ENCODE measurements at regions not wholly inside any gene's neighbourhood (a gene's known extent, or its start where the extent isn't known, plus 50 kb on each side); places are given as distances from the start of the nearest gene placed in this dataset.

DNA sequence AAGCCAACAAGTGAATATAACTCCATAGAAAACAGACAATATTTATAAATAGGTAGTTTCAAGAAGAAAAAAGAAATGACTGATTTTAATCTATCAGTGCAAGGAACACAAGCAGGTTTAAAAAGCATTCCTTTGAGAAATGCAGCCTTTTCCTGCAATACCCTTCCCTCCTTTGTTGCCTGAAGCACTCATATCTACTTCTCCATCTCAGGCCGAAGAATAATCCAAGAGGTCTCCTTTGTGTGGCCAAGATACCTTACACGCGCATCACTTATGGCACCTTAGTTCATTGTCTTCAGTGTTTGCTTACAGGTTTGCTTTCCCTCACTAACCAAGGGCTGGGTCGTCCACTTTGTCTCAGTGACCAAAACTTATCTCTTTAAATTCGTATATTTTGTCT is 93.0 kb downstream of the MAIP1 start:
- no peak for TF ChIP-seq POLR2A (IDR thresholded peaks at IDR 0.05)
- TF ChIP-seq, protein P1, sequence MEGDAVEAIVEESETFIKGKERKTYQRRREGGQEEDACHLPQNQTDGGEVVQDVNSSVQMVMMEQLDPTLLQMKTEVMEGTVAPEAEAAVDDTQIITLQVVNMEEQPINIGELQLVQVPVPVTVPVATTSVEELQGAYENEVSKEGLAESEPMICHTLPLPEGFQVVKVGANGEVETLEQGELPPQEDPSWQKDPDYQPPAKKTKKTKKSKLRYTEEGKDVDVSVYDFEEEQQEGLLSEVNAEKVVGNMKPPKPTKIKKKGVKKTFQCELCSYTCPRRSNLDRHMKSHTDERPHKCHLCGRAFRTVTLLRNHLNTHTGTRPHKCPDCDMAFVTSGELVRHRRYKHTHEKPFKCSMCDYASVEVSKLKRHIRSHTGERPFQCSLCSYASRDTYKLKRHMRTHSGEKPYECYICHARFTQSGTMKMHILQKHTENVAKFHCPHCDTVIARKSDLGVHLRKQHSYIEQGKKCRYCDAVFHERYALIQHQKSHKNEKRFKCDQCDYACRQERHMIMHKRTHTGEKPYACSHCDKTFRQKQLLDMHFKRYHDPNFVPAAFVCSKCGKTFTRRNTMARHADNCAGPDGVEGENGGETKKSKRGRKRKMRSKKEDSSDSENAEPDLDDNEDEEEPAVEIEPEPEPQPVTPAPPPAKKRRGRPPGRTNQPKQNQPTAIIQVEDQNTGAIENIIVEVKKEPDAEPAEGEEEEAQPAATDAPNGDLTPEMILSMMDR (IDR thresholded peaks at IDR 0.05) = no peak
- TF ChIP-seq EP300 (IDR thresholded peaks at IDR 0.05) = no peak

All from tibial nerve (tissue), 4 donors.